HCT116 (cell line): ENCODE measurements at regions not wholly inside any gene's neighbourhood (a gene's known extent, or its start where the extent isn't known, plus 50 kb on each side); places are given as distances from the start of the nearest gene placed in this dataset.

Source experiments
- ATAC-seq: fragments of 200-7000 bp; cut with Tn5 transposase; 2 replicates; pipeline ENCODE4 v1.9.1; 2020; ENCODE audit warnings: mild to moderate bottlenecking, moderate library complexity
- BruUV-seq: library from RNA; stranded (reverse); fragments of 400-500 nt; replicated peaks from 2 replicates; lab custom pipeline; 2021; lab: Mats Ljungman, UMichigan
- CTCF ChIA-PET: fragments of 300-600 bp; sonication (Branson Sonifier 250); formaldehyde crosslinking; loops from one replicate; lab custom pipeline; 2021; ENCODE audit warnings: antibody characterized with exemption; lab: Charles Lee
- POLR2A ChIA-PET: fragments of 300-600, 350-600 bp; sonication (Branson Sonifier 250); formaldehyde crosslinking; loops from one replicate; lab custom pipeline; 2021; ENCODE audit warnings: antibody characterized with exemption; lab: Charles Lee
- RAD21 ChIA-PET, 2 experiments: fragments of 300-600 bp; sonication (Branson Sonifier 250); formaldehyde crosslinking; loops; one replicate each; lab custom pipeline; 2023; ENCODE audit warnings: low total read pairs in 2 of 2; ENCODE audit not compliant: uncharacterized antibody in 2 of 2, unreplicated experiment in 2 of 2, low non-redundant PET in 1 of 2; lab: Charles Lee
- DNase-seq: peaks from one replicate; pipeline ENCODE4 v3.0.0-alpha.2; 2010; ENCODE audit warnings: low read depth, low spot score
- H2AFZ ChIP-seq: fragments of 200-600 bp; shearing (Covaris generic), sonication (generic); 2 replicates; pipeline ENCODE4 v1.6.1; 2017; ENCODE audit warnings: low read depth, mixed run types, mixed read lengths, antibody characterized with exemption, low read length; ENCODE audit not compliant: poor library complexity, severe bottlenecking
- H3K27ac ChIP-seq: 2 replicates; pipeline ENCODE4 v1.5.1; 2012; ENCODE audit warnings: low read depth, low read length
- H3K27me3 ChIP-seq: fragments of 200-600 bp; sonication (generic); 2 replicates; pipeline ENCODE4 v1.6.1; 2016; ENCODE audit warnings: mixed run types, low read length, mixed read lengths; ENCODE audit not compliant: insufficient read depth
- H3K36me3 ChIP-seq, 2 experiments: fragments of 200-500 bp in 1 of 2; fragments of 200-600 bp in 1 of 2; sonication (Bioruptor generic) in 1 of 2; sonication (generic) in 1 of 2; 2 replicates each; pipeline versions ENCODE4 v1.5.1 to v1.6.1; 2014 to 2016; ENCODE audit warnings: low read length in 2 of 2, inconsistent platforms in 1 of 2, mixed read lengths in 1 of 2, mixed run types in 1 of 2; ENCODE audit not compliant: insufficient read depth in 2 of 2, control insufficient read depth in 1 of 2
- H3K4me1 ChIP-seq, 2 experiments: fragments of 200-600 bp in 1 of 2; sonication (generic) in 1 of 2; 2 replicates each; pipeline versions ENCODE4 v1.5.1 to v1.6.1; 2012 to 2017; ENCODE audit warnings: low read length in 2 of 2, inconsistent platforms in 1 of 2, mild to moderate bottlenecking in 1 of 2, mixed read lengths in 1 of 2, mixed run types in 1 of 2, moderate library complexity in 1 of 2; ENCODE audit not compliant: insufficient read depth in 2 of 2, control insufficient read depth in 1 of 2
- H3K4me2 ChIP-seq: fragments of 200-600 bp; sonication (generic); 2 replicates; pipeline ENCODE4 v1.6.1; 2017; ENCODE audit warnings: mixed run types, low read length, mixed read lengths
- H3K4me3 ChIP-seq, 2 experiments: fragments of 200-600 bp in 1 of 2; sonication (generic) in 1 of 2; replicated peaks in 1 of 2; 2 replicates each; pipeline ENCODE4 v1.5.1; 2011 to 2016; ENCODE audit warnings: low read length in 2 of 2, control low read depth in 1 of 2, low read depth in 1 of 2, mild to moderate bottlenecking in 1 of 2, mixed read lengths in 1 of 2, mixed run types in 1 of 2
- H3K79me2 ChIP-seq: fragments of 200-600 bp; sonication (generic); 2 replicates; pipeline ENCODE4 v1.6.1; 2017; ENCODE audit warnings: mild to moderate bottlenecking, mixed run types, low read length, moderate library complexity, mixed read lengths; ENCODE audit not compliant: insufficient read depth
- H3K9ac ChIP-seq: fragments of 200-600 bp; sonication (generic); 2 replicates; pipeline ENCODE4 v1.6.1; 2016; ENCODE audit warnings: low read length, mixed read lengths
- H3K9me2 ChIP-seq: fragments of 200-600 bp; sonication (generic), shearing (Covaris generic); 2 replicates; pipeline ENCODE4 v1.6.1; 2017; ENCODE audit warnings: mixed run types, mild to moderate bottlenecking, moderate library complexity; ENCODE audit not compliant: insufficient read depth
- H3K9me3 ChIP-seq, 2 experiments: fragments of 200-500 bp in 1 of 2; fragments of 200-600 bp in 1 of 2; sonication (Bioruptor generic) in 1 of 2; sonication (generic) in 1 of 2; 2 replicates each; pipeline ENCODE4 v1.6.1; 2014 to 2017; ENCODE audit warnings: low read length in 2 of 2, mixed read lengths in 2 of 2, inconsistent platforms in 1 of 2, low read depth in 1 of 2, mild to moderate bottlenecking in 1 of 2, mixed run types in 1 of 2, moderate library complexity in 1 of 2; ENCODE audit not compliant: control insufficient read depth in 1 of 2, insufficient read depth in 1 of 2
- H4K20me1 ChIP-seq: fragments of 200-600 bp; sonication (generic), shearing (Covaris generic); 2 replicates; pipeline ENCODE4 v1.6.1; 2017; ENCODE audit warnings: mixed run types, mild to moderate bottlenecking, moderate library complexity; ENCODE audit not compliant: insufficient read depth
- CBX3 ChIP-seq: IDR thresholded peaks from 2 replicates; pipeline ENCODE4 v1.6.1; 2012; ENCODE audit warnings: low read depth
- CEBPB ChIP-seq: IDR thresholded peaks from 2 replicates; pipeline ENCODE4 v1.6.1; 2012; ENCODE audit warnings: low read depth
- ELF1 ChIP-seq: IDR thresholded peaks from 2 replicates; pipeline ENCODE4 v1.6.1; 2012; ENCODE audit warnings: low read depth, borderline replicate concordance
- EZH2 ChIP-seq: fragments of 200-600 bp; sonication (generic); IDR thresholded peaks from 2 replicates; pipeline ENCODE4 v1.6.1; 2017; ENCODE audit warnings: antibody characterized with exemption, mixed run types
- JUND ChIP-seq: IDR thresholded peaks from 2 replicates; pipeline ENCODE4 v1.6.1; 2012
- MAX ChIP-seq: IDR thresholded peaks from 2 replicates; pipeline ENCODE4 v1.6.1; 2012
- POLR2AphosphoS5 ChIP-seq: IDR thresholded peaks from 2 replicates; pipeline ENCODE4 v1.6.1; 2011; ENCODE audit warnings: mild to moderate bottlenecking, low read depth, low read length, moderate library complexity
- REST ChIP-seq: IDR thresholded peaks from 2 replicates; pipeline ENCODE4 v1.6.1; 2012; ENCODE audit warnings: low read depth
- SIN3A ChIP-seq: IDR thresholded peaks from 2 replicates; pipeline ENCODE4 v1.6.1; 2012; ENCODE audit warnings: low read depth
- SRF ChIP-seq: IDR thresholded peaks from 2 replicates; pipeline ENCODE4 v1.6.1; 2012; ENCODE audit warnings: low read depth
- YY1 ChIP-seq: IDR thresholded peaks from 2 replicates; pipeline ENCODE4 v1.6.1; 2011; ENCODE audit warnings: low read length, low read depth, moderate library complexity, mild to moderate bottlenecking; ENCODE audit not compliant: insufficient replicate concordance; ENCODE audit errors: extremely low read depth
- ZBTB33 ChIP-seq: IDR thresholded peaks from 2 replicates; pipeline ENCODE4 v1.6.1; 2011; ENCODE audit warnings: mild to moderate bottlenecking, low read length, moderate library complexity; ENCODE audit not compliant: insufficient replicate concordance; ENCODE audit errors: extremely low read depth
- ZFX ChIP-seq: fragments of 450-650 bp; IDR thresholded peaks from 2 replicates; pipeline ENCODE4 v1.6.1; 2017
- intact Hi-C: fragments of 100-400 bp; cut with micrococcal nuclease; formaldehyde crosslinking; loops from 2 replicates; pipeline ENCODE4 v1.10.0; 2022

- no peaks in the 10 kb centered on the region for H3K4me1 ChIP-seq
- ChIA-PET POLR2A (no interaction called here), RAD21 (no interaction called here), CTCF (no interaction called here)
- no peak for ATAC-seq
- no peak overlapping the region for H3K4me3 ChIP-seq
- H3K4me2 ChIP-seq, result no peak overlapping the region
- no peak overlapping the region for H3K9ac ChIP-seq
- TF ChIP-seq CEBPB, result no peak
- no peak for TF ChIP-seq ZFX
- TF ChIP-seq CBX3, result no peak
- no peak for TF ChIP-seq EZH2
- H3K9me2 ChIP-seq, result no peaks in the 10 kb centered on the region
- H2AFZ ChIP-seq, result no peak overlapping the region
- no peaks in the 10 kb centered on the region for H4K20me1 ChIP-seq
- DNase-seq, result no peak
- intact Hi-C loops, result no loop called here
- H3K27me3 ChIP-seq, result no peaks in the 10 kb centered on the region
- no peaks in the 10 kb centered on the region for H3K36me3 ChIP-seq
- H3K79me2 ChIP-seq, result no peaks in the 10 kb centered on the region
- no peak overlapping the region for H3K27ac ChIP-seq
- no peaks in the 10 kb centered on the region for H3K9me3 ChIP-seq
- no TSS peak for BruUV-seq
Observed at GRCh38 chr6:4563156-4563555, 213.0 kb upstream of the CDYL start.

- Histone ChIP-seq H3K4me3 (no peak overlapping the region), H3K79me2 (no peaks in the 10 kb centered on the region), H3K4me2 (no peak overlapping the region), H3K27me3 (no peaks in the 10 kb centered on the region), H2AFZ (no peak overlapping the region), H4K20me1 (no peaks in the 10 kb centered on the region), H3K9me3 (no peaks in the 10 kb centered on the region), H3K9me2 (no peaks in the 10 kb centered on the region), H3K36me3 (no peaks in the 10 kb centered on the region), H3K27ac (no peak overlapping the region), H3K4me1 (no peaks in the 10 kb centered on the region), H3K9ac (no peak overlapping the region)
- POLR2A ChIA-PET, result no interaction called here
- CTCF ChIA-PET, result no interaction called here
- BruUV-seq, result no TSS peak
- ATAC-seq (no peak), DNase-seq (no peak)
- intact Hi-C loops, result no loop called here
- RAD21 ChIA-PET, result no interaction called here
- no peak for TF ChIP-seq MAX
- no peak for TF ChIP-seq ZBTB33
- TF ChIP-seq YY1, result no peak
- no peak for TF ChIP-seq ZFX
- no peak for TF ChIP-seq CEBPB
- no peak for TF ChIP-seq JUND
- TF ChIP-seq SRF, result no peak
- TF ChIP-seq POLR2AphosphoS5, result no peak
- TF ChIP-seq ELF1, result no peak
- no peak for TF ChIP-seq CBX3
- no peak for TF ChIP-seq REST
- TF ChIP-seq SIN3A, result no peak
Observed at GRCh38 chr6:4561773-4562400, 214.3 kb upstream of the CDYL start.
